ENCODE measurements at regions not wholly inside any gene's neighbourhood (a gene's known extent, or its start where the extent isn't known, plus 50 kb on each side); places are given as distances from the start of the nearest gene placed in this dataset.

- TF ChIP-seq CTCF (IDR thresholded peaks at IDR 0.05) (no peak), ZFX (IDR thresholded peaks at IDR 0.05; ENCODE audit: borderline replicate concordance) (no peak)
These were observed 158.6 kb upstream of the SLC38A2 start for GRCh38 chr12:46531059-46531785.
